Suppressor macrophage treated with lipopolysaccharide for 1 hour (primary cell): ENCODE measurements at regions not wholly inside any gene's neighbourhood (a gene's known extent, or its start where the extent isn't known, plus 50 kb on each side); places are given as distances from the start of the nearest gene placed in this dataset.
"Not testable (repeated sequence)": the region's sequence is repeated elsewhere in the genome, so short reads cannot be mapped to it uniquely, and the experiment has no call there.

Experiments used
- DNase-seq, 3 donors: peaks; one replicate each; pipeline ENCODE4 v3.0.0-alpha.2; 2020 to 2022

GRCh38 chr21:31819692-31820091 is 53.1 kb upstream of the HUNK start:
- DNase-seq: not testable (repeated sequence)

- DNase-seq: not testable (repeated sequence)
These were observed 58.5 kb upstream of the HUNK start for GRCh38 chr21:31814356-31814755.

GRCh38 chr21:31813862-31814261 is 59.0 kb upstream of the HUNK start:
- DNase-seq: no peak

GRCh38 chr21:31804008-31804394 is 68.8 kb upstream of the HUNK start:
- no peak for DNase-seq

GRCh38 chr21:31803039-31804007 is 69.5 kb upstream of the HUNK start:
- no peak for DNase-seq

- DNase-seq: no peak
These were observed 70.4 kb upstream of the SCAF4 start for GRCh38 chr21:31802331-31802730.

GRCh38 chr21:31801551-31802219 is 69.8 kb upstream of the SCAF4 start:
- no peak for DNase-seq

GRCh38 chr21:31798842-31799704 is 67.2 kb upstream of the SCAF4 start:
- no peak for DNase-seq

GRCh38 chr21:31795992-31796391 is 64.1 kb upstream of the SCAF4 start:
- DNase-seq: no peak

- DNase-seq: not testable (repeated sequence)
These were observed 58.5 kb upstream of the SCAF4 start for GRCh38 chr21:31790420-31790819.

GRCh38 chr21:31788581-31788980 is 56.7 kb upstream of the SCAF4 start:
- DNase-seq: no peak

- DNase-seq: not testable (repeated sequence)
These were observed 55.8 kb upstream of the SCAF4 start for GRCh38 chr21:31787691-31788090.

- DNase-seq: no peak
These were observed 54.4 kb upstream of the SCAF4 start for GRCh38 chr21:31786164-31786920.

GRCh38 chr21:31785237-31786163 is 53.6 kb upstream of the SCAF4 start:
- DNase-seq: peak; percentile 70 to 83 (median 80)

GRCh38 chr21:31781737-31782136 is 49.8 kb upstream of the SCAF4 start:
- DNase-seq: peak; percentile 78 to 81 (median 80)
